ENCODE measurements at regions not wholly inside any gene's neighbourhood (a gene's known extent, or its start where the extent isn't known, plus 50 kb on each side); places are given as distances from the start of the nearest gene placed in this dataset.

- Histone ChIP-seq H3K36me3 (ENCODE audit: control insufficient read depth in 4 of 4, insufficient read depth in 3 of 4, low read depth in 1 of 4, low read length in 3 of 4) (no peaks in the 10 kb centered on the region), H3K9me3 (ENCODE audit: control insufficient read depth in 4 of 4, low read length in 3 of 4) (no peaks in the 10 kb centered on the region), H3K4me1 (ENCODE audit: control insufficient read depth in 4 of 4, insufficient read depth in 4 of 4, low read length in 3 of 4) (no peaks in the 10 kb centered on the region), H3K27ac (ENCODE audit: low read depth in 1 of 2, low read length in 2 of 2) (no peak overlapping the region), H3K27me3 (ENCODE audit: control insufficient read depth in 4 of 4, insufficient read depth in 4 of 4, low read length in 3 of 4) (no peaks in the 10 kb centered on the region), H3K9ac (ENCODE audit: low read depth in 1 of 2, low read length in 2 of 2) (no peak overlapping the region), H3K4me3 (ENCODE audit: low read depth in 1 of 3, low read length in 3 of 3) (no peak overlapping the region)
- 78% methylated on average over 3 of the region's 3 CpGs for WGBS
- no peak for DNase-seq (ENCODE audit: low spot score)
- TF ChIP-seq, protein P1, sequence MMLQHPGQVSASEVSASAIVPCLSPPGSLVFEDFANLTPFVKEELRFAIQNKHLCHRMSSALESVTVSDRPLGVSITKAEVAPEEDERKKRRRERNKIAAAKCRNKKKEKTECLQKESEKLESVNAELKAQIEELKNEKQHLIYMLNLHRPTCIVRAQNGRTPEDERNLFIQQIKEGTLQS (IDR thresholded peaks at IDR 0.05), result no peak
- TF ChIP-seq HNF4A (conservative IDR thresholded peaks at IDR 0.05) (no peak), JUND (IDR thresholded peaks at IDR 0.05) (no peak), YY1 (IDR thresholded peaks at IDR 0.05) (no peak), HNF4G (IDR thresholded peaks at IDR 0.05) (no peak), RXRA (IDR thresholded peaks at IDR 0.05) (no peak)
- TF ChIP-seq, protein P2, sequence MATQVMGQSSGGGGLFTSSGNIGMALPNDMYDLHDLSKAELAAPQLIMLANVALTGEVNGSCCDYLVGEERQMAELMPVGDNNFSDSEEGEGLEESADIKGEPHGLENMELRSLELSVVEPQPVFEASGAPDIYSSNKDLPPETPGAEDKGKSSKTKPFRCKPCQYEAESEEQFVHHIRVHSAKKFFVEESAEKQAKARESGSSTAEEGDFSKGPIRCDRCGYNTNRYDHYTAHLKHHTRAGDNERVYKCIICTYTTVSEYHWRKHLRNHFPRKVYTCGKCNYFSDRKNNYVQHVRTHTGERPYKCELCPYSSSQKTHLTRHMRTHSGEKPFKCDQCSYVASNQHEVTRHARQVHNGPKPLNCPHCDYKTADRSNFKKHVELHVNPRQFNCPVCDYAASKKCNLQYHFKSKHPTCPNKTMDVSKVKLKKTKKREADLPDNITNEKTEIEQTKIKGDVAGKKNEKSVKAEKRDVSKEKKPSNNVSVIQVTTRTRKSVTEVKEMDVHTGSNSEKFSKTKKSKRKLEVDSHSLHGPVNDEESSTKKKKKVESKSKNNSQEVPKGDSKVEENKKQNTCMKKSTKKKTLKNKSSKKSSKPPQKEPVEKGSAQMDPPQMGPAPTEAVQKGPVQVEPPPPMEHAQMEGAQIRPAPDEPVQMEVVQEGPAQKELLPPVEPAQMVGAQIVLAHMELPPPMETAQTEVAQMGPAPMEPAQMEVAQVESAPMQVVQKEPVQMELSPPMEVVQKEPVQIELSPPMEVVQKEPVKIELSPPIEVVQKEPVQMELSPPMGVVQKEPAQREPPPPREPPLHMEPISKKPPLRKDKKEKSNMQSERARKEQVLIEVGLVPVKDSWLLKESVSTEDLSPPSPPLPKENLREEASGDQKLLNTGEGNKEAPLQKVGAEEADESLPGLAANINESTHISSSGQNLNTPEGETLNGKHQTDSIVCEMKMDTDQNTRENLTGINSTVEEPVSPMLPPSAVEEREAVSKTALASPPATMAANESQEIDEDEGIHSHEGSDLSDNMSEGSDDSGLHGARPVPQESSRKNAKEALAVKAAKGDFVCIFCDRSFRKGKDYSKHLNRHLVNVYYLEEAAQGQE (IDR thresholded peaks at IDR 0.05), result no peak
Observed at GRCh38 chr7:15848362-15848761, 161.9 kb upstream of the MEOX2 start.

DNA sequence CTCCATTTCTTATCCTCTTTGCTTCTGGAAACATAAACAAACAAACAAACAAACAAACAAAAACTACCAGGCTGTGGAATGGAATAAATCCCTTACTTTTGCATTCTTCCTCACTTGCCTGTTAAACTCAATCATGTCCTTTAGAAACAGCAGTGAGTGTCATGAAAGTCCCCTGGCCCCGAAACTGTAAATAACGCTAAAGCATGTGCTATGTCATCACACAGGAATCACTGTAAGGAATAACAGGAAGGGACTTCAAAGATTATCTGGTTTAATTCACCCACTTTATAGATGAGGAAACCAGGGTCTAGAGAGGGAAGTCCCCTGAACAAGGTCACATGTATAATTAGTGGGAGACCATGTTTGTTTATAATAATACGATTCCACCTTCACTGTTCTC is 159.4 kb upstream of the MEOX2 start:
- H3K4me1 ChIP-seq (ENCODE audit: control insufficient read depth in 4 of 4, insufficient read depth in 4 of 4, low read length in 3 of 4), result no peaks in the 10 kb centered on the region

More for the DNA sequence above, 159.4 kb upstream of the MEOX2 start:
- no peak overlapping the region for H3K4me3 ChIP-seq (ENCODE audit: low read depth in 1 of 3, low read length in 3 of 3)
- no peaks in the 10 kb centered on the region for H3K36me3 ChIP-seq (ENCODE audit: control insufficient read depth in 4 of 4, insufficient read depth in 3 of 4, low read depth in 1 of 4, low read length in 3 of 4)
- H3K27me3 ChIP-seq (ENCODE audit: control insufficient read depth in 4 of 4, insufficient read depth in 4 of 4, low read length in 3 of 4), result no peaks in the 10 kb centered on the region
- TF ChIP-seq SP1 (IDR thresholded peaks at IDR 0.05), result no peak
- no peak for TF ChIP-seq EGR1 (IDR thresholded peaks at IDR 0.05; ENCODE audit: low read depth in 2 of 2)
- no peak for TF ChIP-seq HNF4A (conservative IDR thresholded peaks at IDR 0.05)
- no peak for TF ChIP-seq MAX (IDR thresholded peaks at IDR 0.05)
- TF ChIP-seq YY1 (IDR thresholded peaks at IDR 0.05), result no peak
- TF ChIP-seq GABPA (IDR thresholded peaks at IDR 0.05 in 1 of 2, conservative IDR thresholded peaks at IDR 0.05 in 1 of 2), result no peak
- TF ChIP-seq, protein P3, sequence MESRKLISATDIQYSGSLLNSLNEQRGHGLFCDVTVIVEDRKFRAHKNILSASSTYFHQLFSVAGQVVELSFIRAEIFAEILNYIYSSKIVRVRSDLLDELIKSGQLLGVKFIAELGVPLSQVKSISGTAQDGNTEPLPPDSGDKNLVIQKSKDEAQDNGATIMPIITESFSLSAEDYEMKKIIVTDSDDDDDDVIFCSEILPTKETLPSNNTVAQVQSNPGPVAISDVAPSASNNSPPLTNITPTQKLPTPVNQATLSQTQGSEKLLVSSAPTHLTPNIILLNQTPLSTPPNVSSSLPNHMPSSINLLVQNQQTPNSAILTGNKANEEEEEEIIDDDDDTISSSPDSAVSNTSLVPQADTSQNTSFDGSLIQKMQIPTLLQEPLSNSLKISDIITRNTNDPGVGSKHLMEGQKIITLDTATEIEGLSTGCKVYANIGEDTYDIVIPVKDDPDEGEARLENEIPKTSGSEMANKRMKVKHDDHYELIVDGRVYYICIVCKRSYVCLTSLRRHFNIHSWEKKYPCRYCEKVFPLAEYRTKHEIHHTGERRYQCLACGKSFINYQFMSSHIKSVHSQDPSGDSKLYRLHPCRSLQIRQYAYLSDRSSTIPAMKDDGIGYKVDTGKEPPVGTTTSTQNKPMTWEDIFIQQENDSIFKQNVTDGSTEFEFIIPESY (IDR thresholded peaks at IDR 0.05), result no peak
- TF ChIP-seq CTCF (IDR thresholded peaks at IDR 0.05; ENCODE audit: low read depth, low read length, missing input control), result no peak
- no peak for TF ChIP-seq FOXA2 (IDR thresholded peaks at IDR 0.05)
- TF ChIP-seq NR2F2 (IDR thresholded peaks at IDR 0.05), result no peak
- TF ChIP-seq FOXA1 (IDR thresholded peaks at IDR 0.05), result no peak
- TF ChIP-seq TAF1 (conservative IDR thresholded peaks at IDR 0.05), result no peak
- TF ChIP-seq RAD21 (IDR thresholded peaks at IDR 0.05), result no peak
- H3K27ac ChIP-seq (ENCODE audit: low read depth in 1 of 2, low read length in 2 of 2), result no peak overlapping the region
- WGBS, result 79% methylated on average over 3 of the region's 3 CpGs
- H3K9me3 ChIP-seq (ENCODE audit: control insufficient read depth in 4 of 4, low read length in 3 of 4), result no peaks in the 10 kb centered on the region
- H3K9ac ChIP-seq (ENCODE audit: low read depth in 1 of 2, low read length in 2 of 2), result no peak overlapping the region
- no peak for DNase-seq (ENCODE audit: low spot score)

All from liver (tissue), 8 donors.